Uterus (tissue), 2 donors: ENCODE measurements at regions not wholly inside any gene's neighbourhood (a gene's known extent, or its start where the extent isn't known, plus 50 kb on each side); places are given as distances from the start of the nearest gene placed in this dataset.

Experiments used
- CTCF ChIP-seq, 4 experiments: fragments of 200-600 bp in 2 of 4; fragments of 450-650 bp in 2 of 4; sonication (generic) in 2 of 4; IDR thresholded peaks; one replicate each; pipeline ENCODE4 v1.5.1; 2016 to 2019; ENCODE audit warnings: antibody characterized with exemption in 4 of 4, mild to moderate bottlenecking in 2 of 4, moderate library complexity in 1 of 4
- POLR2A ChIP-seq, 2 donors: fragments of 450-650 bp; IDR thresholded peaks; one replicate each; pipeline ENCODE4 v1.6.1; 2016; ENCODE audit warnings: antibody characterized with exemption in 2 of 2, mild to moderate bottlenecking in 1 of 2, moderate library complexity in 1 of 2

DNA sequence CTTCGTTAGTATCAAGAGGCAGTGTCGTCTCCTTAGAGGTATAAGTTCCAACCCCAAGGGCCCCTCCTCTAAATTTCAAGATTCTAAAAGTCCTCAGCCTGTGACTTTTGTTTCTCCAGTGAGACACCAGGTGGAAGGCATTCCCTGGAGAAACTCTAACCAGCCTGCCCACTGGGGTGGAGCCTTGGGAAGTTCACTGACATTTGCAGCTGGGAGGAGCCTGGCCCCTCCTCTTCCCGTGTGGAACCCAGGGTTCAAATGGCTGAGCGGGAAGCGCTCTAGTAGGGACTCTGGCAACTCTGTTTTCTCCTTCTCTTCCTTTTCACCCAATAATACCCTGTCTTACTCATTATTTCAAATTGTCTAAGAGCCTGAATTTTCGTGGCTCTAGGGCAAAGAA is 325.0 kb downstream of the TLL1 start:
- TF ChIP-seq CTCF (IDR thresholded peaks at IDR 0.05) (no peak), POLR2A (IDR thresholded peaks at IDR 0.05) (no peak)
